Stimulated activated CD8-positive, alpha-beta memory T cell treated with anti-CD3 and anti-CD28 coated beads, Interleukin-7, amount 100 ng/mL, for 1 hour (primary cell): ENCODE measurements at regions not wholly inside any gene's neighbourhood (a gene's known extent, or its start where the extent isn't known, plus 50 kb on each side); places are given as distances from the start of the nearest gene placed in this dataset.
"Not testable (repeated sequence)": the region's sequence is repeated elsewhere in the genome, so short reads cannot be mapped to it uniquely, and the experiment has no call there.

ENCODE experiments used
- DNase-seq, 2 donors: peaks; one replicate each; pipeline ENCODE4 v3.0.0-alpha.2; 2020; ENCODE audit warnings: low read depth in 2 of 2

DNA sequence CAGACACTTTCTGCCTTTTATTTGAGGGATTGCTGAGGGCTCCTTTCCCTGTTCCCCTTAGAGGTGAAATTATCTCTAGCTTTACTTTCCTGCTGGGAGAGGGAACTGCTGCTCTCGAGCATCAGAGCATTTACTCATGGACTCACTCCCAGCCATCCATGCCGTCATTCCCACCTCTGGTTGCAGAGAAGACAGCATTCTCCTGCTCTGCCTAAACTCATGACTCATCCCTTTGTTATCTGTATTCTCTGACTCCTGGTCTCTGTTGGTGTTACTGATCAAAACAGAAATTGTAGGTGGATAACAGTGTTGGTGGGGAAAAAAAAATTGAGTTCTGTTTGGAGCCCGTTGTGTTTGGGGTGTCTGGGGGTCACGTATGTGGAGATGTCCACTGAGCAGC lies 159.3 kb downstream of the TTC8 start:
- no peak for DNase-seq

DNA sequence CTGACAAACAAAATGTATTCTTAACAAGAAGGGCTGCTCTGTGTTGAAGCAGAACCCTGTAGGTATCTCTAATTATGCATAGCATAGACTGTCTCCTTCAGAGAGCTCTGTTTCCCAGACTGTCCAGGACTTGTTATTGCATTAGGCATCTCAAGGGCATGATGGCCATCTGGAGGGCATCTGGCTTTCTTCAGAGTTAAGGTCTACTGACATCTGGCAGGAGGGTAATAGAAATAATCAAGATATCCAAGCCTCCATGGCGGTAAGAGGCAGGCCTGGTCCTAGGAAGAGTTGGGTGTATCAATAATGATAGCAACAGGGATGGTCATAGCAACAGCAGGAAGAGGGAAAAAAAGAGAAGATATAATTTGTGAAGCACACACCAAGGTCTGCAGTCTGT lies 161.2 kb downstream of the TTC8 start:
- no peak for DNase-seq

DNA sequence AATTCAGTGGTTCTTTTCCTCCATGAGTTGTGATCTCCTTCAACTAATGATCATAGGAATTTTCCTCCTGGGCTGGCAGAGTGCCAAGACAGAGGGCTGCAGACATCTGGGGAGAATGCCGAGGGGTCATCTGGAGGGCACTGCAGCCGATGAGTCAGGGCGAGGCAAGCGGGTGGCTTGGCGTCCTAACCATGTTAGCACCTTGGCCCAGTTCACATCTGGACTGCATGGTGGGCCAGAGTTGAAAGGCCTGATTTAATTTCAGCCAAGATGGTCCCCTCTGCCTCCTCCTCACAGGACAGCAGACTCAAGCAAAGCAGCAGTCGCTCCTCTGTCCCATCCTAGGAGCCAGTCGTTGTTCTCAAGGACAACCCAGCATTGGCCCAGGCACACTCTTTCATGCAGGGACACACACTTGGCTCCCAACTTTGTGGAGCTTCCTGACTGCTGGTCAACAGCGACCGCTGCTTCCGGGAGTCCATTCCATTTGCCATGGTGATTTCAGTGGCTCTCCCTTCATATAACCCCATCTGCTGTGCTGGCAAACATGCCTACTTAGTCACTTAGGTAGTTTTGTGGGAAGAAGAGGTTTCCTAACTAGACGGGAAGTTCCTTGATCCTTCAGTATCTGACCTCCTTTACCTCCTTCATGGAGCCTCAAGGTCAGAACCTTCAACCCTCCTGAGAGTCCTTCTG lies 161.8 kb downstream of the TTC8 start:
- no peak for DNase-seq

DNA sequence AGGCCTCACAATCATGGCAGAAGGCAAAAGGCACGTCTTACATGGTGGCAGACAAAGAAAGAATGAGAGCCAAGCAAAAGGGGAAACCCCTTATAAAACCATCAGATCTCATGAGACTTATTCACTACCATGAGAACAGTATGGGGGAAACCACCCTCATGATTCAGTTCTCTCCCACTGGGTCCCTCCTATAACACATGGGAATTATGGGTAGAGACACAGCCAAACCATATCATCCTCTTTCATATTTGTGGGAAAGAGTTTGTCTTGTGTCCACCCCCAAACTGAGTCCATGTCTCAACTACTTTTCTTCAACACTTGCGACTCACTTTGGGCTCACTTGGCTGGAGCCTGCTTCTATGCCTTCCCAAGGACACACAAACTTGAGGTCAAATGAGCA lies 162.5 kb downstream of the TTC8 start:
- DNase-seq: not testable (repeated sequence)

DNA sequence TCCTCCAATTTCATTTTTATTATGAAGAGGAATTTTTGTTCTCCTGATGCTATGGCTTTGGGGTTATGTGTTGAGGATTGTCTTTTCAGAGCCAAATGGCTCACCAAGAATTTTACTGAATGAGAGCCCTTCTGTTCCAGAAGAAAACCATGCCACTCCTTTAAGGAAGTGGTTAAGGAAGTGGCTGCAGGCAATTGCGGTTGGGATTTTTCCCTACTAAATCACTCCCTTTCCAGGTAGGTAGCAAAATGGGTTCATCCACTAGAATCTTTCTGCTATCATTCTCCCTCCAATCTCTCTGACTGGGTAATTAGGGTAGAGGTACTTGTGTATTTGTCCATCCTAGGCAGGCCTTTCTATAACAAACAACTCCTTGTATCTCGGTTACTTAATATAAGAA lies 163.1 kb downstream of the TTC8 start:
- DNase-seq: no peak

DNA sequence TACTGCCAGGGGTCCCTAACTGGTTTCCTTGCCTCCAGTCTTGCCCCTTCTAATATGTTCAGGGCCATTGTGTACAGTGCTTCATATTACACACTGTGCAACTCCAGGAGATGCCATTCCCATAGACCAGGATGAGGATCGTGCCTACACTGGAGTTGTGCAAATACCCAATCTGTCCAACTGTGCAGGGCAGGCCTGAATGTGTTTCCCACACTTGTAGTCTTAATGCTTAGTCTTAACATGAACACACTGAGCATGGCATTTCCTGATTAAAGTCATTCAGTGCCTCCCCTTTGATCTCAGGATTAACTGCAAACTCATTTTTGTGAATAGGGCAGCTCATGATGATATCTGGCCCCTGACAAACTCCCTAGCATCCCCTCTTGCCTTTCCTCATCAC lies 165.5 kb downstream of the TTC8 start:
- no peak for DNase-seq

DNA sequence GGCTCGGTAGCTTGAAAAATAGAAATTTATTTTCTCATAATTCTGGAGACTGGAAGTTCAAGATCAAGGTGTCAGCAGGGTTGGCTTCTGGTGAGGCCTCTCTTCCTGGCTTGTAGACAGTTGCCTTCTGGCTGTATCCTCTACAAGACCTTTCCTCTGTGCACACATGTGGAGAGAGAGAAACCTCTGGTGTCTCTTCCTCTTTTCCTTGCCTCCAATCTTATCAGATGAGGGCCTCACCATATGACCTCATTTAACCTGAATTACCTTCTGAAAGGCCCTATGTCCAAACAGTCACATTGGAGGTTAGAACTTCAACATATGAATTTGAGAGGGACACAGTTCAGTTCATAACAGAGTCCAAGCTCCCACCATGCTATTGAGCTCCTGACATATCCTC lies 166.4 kb downstream of the TTC8 start:
- no peak for DNase-seq

DNA sequence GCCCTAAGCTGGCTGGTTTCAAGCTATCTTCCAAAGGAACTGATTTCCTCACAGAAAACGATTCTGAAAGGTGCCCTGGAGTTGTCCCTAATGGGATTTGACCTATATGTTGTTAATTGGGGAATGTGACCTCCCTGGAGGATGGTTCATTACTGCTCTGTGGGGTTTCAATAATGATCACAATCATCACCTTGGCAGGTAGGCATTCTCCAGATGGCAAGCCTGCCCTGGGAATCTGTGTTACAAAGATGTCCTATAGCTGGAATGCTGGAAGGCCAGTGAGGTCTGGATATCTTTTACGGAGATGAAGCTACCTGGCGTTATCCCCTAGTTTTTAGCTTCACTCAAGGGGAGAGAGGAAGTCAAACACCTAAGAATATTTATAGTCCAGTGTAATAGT lies 167.6 kb downstream of the TTC8 start:
- DNase-seq: no peak

DNA sequence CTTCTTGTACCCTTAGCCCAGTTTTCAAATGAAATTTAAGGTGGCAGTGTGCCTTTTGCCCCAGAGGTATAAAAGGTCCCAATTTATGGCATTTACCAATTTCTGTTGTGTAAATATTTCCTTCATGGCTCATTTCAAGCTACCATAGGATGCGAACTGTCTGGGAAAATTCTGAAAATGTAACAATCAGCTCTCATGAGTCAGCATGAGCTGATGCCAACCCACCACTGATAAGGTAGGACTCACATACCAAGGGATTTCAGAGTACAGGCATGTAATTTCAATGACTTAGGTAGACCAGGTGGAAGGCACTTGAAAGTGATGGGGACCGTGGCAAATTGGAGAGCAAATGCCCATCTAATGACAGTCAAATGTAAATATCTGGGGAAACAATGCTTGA lies 169.5 kb downstream of the TTC8 start:
- no peak for DNase-seq

DNA sequence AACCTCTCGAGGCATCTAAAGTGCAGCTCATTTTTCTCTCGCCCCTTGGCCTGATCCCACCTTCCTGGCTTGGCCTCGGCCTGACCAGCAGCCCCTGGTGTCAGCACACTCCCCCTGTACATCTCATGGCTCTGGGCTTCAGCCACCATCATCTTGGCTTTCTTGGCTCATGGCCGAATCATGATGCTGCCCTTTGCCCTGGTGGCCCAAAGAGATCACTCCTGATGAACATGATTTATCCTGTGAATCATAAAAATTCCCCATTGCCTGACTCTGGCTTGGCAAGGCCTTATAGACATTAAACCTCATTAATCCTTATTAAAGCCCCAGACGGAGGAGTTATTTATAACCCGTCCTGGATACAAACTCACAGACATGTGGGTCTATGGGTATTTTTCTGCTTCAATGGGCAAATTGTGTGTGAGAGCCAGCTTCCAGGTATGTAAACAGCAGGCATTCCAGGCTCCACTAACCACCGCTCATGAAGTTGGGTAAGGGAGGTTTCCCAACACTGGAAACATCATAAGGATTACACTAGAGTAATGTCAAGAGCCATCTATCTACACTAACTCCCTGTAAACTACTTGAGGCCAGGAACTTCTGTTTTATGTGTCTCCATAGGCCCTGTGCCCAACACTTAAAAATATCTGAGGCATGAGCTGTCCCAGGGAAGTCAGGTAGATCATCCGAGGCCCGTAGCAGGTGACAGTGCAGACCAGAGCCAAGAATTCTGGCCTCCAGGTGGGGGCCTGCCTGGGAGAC lies 171.2 kb downstream of the TTC8 start:
- DNase-seq: no peak

DNA sequence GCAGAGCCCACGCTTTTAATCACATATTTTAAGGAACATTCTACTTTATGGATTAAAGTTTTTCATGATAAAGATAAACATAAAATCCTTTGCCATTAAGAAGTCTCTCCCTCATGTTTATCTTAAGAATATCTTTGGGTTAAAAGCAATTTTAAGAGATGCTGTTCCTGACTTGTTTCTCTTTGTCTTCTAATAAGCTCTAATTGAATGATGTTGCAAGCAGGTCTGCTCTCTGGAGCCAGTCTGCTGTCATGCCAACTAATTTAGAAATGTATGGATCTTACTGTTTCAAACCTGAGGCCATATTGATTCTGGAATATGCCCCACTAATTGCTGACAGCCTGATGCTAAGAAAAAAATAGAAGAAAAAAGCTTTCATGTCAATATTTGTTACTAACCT lies 173.6 kb downstream of the TTC8 start:
- DNase-seq: no peak

DNA sequence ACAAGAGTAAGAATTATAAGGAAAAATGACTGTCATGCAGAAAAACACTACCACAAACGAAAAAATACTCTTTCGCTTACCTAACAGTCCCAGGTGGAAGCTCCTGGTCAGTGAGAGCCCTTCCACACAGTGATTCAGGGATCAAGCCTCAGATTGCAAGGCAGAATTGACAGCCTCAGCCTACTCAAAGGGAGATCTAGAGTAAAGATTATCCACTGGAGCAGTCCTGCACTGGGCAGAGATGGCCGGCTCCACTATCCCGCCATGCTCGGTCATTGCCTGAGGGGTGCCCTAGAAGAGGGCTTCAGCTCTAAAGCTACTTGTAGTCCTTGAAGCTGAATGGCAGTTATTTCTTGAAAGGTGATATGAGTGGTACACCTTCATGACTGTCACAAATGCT lies 174.7 kb downstream of the TTC8 start:
- DNase-seq: no peak

DNA sequence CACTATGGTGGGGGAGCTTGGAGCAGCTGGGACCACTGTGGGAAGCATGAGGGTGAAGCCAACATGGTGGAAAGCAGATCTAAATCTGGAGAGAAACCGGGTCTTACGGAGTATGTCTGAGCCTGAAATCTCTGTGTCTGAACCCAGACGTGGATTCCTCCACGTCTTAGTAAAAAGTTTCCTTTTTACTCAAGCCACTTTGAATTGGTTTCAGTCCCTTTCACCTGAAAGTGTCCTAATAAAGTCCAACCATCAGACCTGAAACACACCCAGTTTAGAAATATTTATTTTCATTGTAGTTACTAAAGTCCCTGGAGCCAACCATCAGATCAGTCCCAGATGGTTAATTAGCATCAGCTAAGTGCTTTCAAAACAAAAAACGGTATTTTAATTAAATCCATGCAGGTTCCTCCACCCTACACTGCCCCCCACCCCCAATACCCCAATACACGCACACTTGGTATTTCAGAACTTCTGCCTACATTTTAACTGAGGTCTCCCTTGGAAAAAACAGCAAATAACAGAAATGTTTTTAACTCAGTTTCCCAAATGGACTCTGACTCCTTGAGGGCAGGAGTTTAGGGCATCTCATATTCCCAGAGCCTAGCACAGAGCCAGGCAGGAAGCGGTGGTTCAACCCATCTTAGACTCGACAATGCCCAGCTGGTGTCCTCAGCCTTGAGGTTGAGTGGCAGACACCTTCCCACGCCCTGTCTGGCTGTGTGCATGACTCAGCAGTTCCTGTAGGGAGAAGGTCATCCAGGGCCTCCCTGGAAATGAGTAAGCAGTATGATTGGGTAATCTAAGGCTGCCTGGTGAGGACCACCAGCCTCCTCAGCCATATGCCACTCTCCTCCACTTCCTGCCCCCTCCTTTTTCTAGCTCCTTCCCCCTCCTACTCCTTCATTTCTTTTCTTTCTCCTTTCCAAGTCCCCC lies 175.8 kb downstream of the TTC8 start:
- no peak for DNase-seq

DNA sequence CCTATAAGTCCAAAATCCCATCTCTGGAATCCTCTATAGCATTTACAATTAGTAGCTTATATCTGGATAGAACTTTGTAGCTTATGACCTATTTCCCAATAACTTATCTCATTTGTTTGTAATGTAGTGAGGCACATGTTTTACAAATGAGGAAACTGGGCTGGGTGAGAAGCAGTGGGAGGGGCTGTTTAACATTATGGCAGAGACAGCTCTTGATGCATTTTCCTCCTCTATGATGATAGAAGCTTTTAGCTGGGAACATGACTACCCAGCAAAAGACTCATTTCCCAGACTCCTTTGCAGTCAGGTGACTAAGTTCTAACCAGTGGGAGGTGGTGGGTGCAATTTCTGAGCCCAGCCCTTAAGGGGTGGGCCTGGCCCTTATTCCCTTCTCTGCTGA lies 179.7 kb downstream of the TTC8 start:
- DNase-seq: no peak

DNA sequence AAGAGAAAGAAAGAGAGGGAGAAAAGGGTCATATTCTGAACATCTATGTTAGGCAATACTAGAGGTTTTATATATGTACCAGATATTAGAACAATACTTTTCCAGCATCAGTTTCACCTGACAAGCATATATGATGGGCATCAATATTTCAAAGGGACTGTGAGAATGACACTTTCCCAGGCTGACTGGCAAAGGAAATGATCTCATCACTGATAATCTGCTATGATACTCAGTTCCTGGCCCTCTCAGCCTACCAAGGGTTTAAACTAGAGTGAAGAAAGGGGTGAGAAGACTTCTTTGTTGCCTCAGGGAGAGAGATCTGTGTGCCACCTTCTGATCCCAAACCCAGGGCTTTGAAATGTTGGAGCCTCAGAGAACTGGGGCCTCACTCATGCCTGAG lies 183.5 kb downstream of the TTC8 start:
- no peak for DNase-seq

DNA sequence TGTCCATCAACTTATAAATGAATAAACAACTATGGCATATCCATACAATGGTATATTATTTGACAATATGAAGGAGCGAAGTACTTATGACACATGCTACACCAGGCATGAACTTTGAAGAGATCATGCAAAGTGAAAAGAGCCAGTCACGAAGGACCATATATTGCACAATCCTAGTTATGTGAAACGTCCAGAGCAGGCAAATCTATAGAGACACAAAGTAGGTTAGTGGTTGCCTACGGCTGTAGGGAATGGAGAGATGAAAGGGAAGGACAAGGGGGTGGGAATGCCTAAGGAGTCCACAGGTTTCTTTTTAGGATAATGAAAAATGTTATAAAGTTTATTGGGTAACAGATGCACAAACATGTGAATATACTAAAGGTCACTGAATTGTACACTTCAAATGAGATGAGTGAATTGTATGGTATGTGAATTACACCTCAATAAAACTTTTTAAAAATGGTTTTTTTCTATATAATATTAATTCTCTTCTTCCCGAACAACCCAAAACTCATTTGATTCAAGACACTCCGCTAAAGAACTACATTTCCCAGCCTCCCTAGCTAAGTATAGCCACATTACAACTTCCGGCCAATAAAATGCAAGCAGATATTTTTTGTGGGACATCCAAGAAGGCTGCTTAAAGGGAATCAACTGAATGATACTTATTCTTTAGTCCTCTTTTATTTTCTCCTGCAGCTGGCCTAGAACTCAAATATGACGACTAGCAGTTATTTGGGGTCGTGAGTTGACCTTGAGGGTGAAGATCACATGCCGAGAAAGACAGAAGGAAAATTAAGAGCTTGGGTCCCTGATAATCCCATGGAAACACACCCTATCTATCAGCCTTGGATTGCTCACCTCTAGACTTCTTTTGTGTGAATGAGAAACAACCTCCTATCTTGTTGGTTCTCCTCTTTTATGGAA lies 187.2 kb downstream of the TTC8 start:
- no peak for DNase-seq

DNA sequence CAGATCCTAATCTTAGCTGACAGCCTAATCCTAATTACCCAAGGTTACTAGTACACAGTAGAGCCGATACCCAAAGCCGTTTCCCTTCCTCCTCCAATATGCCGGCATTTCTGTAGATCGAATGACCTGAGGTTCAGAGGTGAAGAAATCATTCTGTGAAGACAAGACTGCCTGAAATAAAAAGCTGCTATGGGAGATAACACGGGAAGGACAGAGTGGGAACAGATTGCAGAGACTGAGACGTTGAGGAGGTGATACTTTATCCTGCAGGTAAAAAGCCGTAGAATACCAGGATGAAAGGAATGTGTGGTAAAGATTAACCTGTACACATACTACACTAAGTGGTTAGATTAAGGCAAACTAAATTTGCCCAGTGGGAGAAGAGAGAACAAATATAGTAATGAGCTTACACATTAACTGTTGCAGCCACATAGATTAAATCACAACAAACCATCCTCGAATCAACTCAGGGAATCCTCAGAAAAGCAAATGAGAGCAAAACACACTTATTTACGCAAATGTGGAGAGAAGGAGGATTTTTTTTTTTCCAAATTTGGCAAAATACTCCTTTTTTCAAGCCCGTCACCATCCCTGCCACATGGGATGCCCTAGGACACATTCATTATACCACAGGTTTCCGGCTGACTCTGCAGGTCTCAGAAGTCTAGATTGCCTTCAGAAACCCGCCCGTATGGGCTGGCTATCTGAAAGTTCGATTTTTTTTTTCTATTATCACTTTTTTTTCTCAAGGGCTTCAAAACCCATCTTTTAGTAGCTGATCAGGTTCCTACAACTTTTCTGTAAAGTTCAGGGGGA lies 188.0 kb downstream of the TTC8 start:
- no peak for DNase-seq

DNA sequence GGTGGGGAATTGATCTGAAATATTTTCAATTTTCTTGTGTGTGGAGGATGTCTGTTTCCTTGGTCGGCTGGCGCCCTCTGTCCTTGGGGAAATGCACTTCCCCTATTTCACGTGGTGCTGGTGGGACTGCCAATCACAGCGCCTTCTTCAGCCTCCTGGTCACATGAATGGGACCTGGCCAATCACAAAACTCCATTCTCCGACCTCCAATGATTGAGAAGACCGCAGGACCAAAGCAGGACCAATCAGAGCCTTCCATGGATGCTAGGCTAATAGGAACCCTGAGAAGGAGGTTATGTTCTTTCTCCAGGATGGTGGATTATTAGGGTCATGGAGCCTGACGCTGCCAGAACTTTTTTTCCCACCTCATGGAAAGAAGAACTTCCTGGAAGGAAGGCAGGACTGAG lies 188.7 kb downstream of the TTC8 start:
- DNase-seq: no peak

DNA sequence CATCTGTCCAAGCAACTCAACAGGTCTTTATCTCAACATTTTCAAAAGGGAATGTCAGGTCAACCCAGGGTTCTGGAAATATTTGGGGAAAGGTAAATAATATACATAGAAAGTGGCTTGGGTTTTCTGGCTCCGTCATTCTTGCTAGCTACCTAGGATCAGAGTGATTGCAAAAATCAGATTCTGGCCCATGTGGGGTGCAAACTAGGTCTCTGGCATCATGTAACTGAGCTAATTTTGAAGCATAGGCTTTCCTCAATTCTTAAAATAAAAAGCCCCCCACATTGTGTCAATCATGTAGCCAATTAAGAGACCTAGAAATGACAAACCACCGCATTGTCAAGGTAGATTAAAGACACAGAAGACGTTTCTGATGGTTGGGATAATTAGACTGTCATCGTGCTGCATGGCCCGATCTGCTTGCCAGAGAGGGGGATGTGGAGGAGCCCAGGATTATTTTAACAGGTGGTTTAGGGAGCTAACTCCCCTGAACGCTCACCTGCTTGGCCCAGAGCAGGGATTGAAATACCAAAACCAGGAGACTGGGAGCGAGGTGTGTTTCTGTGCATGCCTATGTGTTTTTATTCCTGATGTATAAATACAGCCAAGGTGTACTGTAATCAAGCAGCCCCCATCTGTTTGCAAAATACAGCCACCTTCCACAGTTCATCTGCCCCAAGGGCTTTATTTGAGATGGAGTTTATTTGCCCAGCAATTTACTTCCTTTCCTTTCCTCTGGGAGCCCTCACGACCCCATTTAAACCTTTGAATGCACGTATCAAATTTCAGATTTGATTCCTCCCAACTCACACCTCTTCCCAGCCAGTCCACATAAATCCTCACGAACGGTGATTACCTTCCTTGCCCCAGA lies 189.5 kb downstream of the TTC8 start:
- DNase-seq: no peak

DNA sequence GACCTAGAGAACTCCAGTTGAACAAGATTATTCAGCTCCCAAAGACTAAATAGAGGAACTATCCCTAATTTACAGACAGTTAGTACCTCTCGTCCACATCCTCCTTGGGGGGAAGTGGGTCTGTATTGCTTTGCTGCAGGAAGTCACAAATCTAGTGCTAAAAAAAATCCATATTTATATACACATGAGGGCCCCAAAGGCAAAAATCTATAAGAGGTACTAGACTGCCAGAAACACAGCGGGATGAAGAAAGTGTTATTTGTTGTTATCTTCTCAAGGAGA lies 190.1 kb downstream of the TTC8 start:
- no peak for DNase-seq
